ENCODE measurements at regions not wholly inside any gene's neighbourhood (a gene's known extent, or its start where the extent isn't known, plus 50 kb on each side); places are given as distances from the start of the nearest gene placed in this dataset.

DNA sequence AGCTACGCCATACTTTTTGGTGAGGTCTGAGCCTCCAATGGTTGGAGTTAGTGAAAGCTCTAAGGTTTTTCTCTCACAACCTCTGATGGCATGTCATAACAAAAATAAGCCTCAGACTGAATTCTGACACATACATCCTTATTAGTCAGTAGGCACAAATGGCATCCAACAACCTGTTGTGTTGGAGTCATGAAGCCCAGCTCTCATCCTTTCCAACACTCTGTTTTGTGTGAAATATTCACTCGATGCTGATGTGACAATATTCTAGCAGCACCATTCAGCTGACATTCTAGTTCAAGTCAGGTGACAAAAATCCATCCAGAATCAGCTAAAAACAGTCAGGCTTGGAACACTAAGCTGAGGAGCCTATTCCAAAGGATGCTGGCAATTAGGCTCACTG, 603.2 kb upstream of the ID2 start:
- no peak for DNase-seq

DNA sequence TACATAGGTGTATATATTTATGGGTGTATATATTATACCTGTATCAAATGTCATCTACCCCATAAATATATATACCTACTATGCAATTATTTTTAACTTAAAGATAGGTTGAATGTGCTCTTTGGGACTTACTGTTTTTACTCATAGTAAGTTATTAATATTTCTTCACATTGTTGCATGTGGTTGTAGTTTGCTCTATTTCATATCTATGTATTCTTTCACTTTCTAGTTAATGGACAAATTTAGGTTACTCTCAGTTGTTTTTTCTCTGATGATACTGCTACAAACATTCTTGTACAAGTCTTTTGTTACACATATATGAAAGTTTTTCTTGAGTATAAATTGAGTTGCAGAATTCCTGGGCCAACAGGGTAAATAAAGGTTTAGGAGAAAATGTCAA, 601.8 kb upstream of the ID2 start:
- no peak for DNase-seq

DNA sequence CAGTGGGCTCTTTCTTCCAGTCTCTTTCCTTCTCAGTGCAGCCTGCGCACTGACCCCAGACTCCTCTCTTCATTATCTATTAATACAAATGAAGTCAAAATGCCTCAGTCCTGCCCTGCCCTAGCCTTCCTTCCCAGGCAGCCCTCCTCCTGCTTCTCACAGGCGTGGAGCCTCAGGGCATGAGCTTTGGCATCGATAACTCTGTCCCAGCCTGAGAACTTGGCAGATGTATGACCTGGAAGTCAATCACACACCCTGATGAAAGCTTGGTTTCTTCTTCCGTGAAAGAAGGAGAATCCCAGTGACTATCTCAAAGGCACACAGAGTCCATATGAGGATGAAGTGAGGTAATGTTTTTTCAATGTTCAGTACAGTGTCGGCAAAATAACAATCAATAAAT, 600.7 kb upstream of the ID2 start:
- no peak for DNase-seq

DNA sequence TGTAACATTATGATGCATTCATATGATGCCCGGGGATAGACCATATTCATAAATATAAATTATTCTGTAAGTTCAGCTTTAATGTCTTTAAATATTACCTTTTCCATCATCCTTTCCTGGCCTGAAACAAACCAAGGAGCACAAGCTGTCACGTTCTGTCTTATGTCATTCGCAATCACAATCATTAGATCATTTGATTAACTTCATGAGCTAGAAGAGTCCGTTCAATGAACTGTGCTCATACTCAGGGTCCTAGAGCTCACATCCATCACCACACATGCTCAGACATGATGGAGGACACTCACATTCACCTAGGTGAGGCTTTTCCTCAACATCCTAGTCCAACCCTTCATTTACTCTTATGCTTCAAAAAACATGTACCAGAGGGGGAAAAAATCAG, 599.0 kb upstream of the ID2 start:
- no peak for DNase-seq

DNA sequence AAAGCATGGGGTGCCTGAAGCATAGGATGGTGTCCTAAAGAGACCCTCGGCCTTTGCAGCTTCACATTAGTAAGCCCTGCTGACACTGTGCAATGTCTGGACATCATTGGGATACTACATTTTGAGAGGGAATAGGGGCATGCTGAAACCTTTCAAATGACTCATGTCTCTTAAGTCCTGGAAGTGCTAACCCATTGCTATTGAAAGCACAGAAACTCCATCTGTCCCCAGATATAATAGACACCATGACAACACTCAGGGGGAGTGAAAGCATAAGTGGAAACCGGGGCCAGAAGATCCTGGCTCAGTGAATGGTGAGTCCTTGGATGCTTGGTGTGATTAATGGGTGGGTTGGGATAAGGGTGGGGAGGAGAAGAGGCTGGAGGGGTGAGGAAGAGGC, 595.5 kb upstream of the ID2 start:
- DNase-seq: no peak

DNA sequence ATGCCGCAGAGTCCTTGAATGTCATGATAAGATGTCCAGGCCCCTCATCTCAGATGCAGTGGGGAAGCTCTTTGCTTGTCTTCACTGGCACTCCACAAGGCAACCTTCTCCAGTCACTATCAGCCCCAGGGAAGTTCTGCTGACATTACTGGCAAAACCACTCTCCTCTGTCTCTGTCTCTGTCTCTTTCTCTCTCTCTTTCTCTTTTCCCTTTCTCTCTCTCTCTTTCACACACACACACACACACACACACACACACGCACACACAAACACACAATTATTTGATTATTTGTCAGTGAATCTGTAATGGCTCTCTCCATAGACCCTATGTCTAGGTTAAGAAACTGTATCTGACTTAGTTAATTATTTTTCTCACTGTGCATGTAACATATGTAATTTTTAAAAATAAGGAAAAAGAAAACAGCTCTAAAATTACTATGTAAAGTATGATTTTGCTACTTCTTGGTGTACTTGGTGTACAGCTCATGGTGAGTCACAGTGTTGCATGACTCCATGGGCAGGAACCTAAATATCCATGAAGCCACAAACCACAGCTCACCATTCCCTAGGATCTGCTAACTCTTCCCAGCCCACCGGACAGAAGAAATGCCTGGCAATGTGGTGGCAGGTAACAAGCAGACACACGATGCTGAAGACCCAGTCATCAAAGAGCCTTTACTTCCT, 594.9 kb upstream of the ID2 start:
- no peak for DNase-seq

DNA sequence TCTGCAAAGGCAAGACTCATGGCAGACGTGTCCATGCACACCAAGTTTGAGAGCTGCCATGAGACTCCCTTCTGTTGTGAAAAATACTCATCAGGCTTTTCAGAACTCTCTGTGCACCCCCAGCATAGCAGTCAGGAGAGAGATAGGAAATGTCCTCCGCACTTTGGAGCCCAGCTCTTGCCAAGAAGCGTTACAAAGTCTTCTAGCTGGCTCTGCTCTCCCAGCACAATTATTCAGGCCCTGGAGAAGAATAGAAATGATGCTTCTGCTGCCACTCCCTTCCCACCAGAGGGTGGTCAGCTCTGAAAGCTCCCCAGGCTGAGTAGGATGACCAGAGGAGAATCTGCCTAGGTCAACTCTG, 594.4 kb upstream of the ID2 start:
- no peak for DNase-seq

DNA sequence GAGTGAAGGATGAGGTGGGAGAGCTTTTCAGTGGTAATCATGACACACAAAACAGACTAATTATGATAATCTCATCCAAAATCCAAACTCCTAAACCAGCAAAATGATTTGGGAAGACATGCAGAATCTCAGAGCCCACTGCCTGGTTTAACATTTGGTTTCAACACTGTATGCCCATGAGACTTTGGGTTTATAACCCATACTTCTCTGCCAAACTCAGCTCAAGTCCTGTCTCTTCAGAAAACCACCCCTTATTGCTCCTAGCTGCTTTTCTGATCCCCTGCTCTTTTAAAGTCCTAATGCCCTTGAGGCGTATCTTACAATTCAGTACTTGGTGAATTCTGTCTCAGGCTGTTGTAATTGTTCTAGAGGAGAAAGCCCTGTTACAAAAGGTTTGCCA, 593.0 kb upstream of the ID2 start:
- no peak for DNase-seq

DNA sequence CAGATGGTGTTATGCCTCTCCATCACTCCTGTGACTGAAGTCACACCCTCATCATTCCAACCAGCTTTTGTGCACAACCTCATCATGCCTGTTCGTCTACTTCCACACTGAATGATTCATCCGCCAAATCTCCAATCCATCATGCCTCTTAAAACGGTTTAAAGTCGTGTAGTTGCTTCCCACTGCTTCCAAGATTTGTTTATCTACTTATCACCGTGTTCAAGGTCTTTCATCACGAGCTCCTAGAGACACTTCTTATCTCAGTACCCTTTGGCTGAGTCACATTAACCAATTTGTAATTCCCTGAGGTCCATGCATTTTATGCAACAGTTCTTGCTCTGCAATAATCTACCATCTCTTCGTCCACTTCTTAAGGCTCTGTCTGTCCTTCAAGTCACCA, 592.3 kb upstream of the ID2 start:
- DNase-seq: no peak

DNA sequence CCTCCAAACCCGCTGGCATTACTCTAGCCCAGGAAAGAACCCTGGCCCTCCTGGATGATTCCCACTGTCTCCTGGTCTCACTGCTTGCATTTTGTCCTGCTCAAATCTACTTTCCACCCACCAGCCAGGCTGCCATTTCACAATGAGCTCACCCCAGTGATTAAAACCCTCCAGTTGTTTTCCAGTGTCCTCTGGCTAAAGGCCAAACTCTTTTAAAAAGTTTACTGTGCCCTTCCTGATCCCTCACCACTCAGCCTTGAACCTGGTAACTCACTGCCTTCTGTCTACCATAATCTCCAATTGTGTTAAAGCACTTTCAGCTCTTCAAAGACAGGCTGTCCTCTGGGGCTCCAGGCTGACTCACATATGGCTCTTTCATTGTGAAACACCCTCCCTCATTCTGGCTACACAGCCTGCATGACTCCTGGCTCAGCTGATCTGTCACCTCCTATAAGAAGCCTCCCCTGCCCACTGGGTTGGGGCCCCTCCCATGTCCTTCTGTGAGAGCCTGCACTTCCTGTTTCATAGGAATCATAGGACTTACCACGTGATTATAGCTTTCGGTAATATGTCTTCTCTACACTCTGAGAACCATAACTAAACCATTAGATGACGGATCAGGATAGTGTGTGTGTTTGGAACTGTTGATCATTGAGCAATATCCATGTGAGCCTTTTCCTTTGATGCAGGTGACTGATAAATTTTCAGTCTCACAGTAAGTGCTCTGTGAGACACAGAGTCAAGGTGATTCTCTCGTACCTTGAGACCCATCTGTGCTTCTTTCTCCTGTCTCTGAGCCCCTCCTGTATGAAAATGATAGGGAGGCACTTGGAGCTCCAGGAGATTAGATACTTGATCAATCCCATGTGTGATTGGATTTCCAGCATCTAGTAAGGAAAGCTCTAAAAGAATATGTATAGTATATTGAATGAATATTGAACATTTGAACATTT, 590.8 kb upstream of the ID2 start:
- no peak for DNase-seq

DNA sequence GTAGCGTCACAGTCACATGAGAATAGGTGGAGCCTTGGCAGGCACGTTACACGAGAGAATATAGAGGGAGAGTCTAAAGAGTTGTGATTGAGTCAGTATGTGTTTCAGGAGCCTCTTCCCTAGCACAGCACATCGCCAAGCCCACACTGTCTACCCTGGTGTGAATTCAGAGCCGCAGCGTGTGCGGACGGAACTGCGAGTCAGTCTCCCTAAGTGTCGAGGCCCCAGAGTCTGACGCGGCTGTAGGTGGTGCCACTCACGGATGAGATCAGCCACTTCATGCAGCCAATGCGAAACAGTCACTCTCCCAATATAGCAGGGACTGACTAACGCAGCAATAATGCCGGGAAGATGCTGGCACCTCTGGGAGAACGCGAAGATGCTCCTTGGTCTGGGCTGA, 587.3 kb upstream of the ID2 start:
- no peak for DNase-seq

DNA sequence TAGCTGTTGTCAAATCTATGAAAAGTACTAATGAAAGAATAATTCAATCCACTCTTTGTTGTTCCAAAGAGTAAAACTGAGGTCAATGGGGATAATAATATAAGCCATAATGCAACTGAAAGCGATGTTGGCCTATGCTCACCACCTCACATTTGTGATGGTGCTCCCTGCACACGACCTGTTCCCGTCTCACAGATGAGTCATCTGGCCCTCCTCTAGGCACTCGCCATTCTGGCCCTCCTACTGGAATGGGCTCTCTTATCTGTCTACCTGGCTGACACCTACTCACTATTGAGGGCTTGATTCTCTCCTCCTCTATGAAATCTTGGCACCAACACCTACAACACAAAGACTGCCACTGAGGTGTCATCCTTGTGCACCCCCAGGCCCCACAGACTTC, 585.9 kb upstream of the ID2 start:
- DNase-seq: no peak

DNA sequence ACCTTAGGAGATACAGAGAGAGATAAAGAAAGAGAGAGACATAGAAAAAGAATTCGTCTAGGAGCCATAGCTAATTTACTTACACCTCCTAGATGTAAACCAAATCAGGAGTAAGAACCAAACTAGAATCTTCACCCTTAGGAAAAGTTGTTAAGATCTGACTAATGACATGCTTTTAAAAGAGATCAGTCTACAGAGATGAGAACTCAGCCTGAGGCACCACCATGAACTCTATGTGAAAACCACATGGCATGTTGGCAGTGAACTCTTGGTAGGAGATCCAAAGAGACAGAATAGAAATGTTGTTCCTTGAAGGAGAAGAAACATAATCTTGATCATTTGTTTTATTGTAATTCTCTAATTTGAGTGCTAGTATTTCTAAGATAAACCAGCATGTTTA, 585.4 kb upstream of the ID2 start:
- no peak for DNase-seq

DNA sequence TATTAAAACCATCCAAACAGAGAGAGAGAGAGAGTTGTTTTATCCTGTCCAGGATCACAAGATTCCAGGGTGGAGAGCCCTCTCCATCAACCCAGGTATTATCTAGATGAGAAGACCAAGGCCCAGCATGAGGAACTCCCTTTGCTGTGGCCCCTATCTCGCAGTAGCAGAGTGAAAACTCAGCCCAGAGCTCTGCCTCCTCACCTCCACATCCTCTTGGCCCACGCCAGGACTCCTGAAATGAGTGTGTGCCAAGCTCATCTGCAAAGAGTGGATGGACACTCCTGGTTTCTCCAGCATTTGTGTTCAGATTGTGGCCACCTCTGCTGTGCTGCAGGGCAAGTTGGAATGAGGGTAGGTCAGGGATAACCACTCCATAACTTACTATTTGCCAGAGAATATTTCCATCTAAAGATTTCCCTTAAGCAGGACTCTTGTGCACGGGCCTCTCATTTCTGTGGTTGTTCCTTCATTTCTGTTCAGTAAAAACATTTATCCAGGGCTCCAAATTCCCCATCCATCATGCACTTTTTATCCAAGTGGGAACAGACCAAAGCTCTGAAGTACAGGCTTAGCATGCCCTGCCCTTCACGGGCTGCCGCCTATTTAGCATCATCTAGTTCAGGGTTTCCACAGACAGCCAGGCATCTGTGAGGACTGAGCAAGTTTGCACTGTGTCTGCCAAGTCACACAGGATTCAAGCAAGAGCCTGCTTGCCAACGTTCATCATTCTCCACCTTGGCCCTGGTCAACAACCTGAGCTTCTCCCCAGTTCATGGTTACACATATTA, 583.2 kb upstream of the ID2 start:
- DNase-seq: no peak

DNA sequence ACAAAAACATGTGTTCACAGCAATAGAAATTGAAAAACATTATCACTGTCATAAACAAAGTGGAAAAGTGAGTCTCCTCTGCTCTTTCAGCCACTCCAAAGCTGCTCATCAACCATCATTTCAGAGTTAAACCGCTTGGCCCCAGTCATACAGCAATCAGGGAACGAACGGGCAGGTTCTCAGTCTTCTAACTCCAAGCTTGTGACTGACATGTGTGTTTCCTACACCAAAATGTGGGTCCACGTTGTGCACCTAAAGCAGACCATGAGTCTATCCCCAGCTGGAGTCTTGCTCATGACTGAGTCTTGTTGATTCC, 582.6 kb upstream of the ID2 start:
- DNase-seq: no peak

DNA sequence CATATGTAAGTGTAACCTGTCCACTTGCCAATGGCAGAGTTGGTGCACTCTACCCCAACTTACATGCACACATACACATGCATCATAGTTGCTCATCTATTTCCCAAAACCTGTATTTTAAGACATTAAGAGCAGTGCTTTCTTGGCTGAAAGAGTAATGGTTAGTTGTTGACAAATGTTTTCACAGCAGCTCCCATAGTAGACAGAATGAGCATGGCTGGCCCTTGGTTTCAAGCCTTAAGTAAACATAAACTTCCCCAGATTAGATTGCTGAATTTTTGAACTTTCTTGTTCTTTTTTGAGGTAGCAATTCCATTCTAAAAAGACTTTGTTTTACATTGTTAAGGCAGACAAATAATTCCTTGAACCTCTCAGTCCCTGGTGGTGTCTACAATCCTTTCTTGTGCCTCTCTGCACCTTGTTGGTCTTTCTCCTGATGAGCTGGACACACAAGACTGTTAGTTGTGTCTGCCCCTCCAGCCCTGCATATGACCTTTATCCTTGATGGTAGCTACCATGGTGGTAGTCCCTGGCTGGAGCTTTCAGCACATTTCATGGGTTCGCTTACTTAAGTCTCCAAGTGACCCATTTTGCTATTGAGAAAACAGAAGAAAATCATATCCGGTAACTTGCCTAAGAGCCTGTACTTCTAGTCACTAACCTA, 580.1 kb upstream of the ID2 start:
- DNase-seq: no peak

DNA sequence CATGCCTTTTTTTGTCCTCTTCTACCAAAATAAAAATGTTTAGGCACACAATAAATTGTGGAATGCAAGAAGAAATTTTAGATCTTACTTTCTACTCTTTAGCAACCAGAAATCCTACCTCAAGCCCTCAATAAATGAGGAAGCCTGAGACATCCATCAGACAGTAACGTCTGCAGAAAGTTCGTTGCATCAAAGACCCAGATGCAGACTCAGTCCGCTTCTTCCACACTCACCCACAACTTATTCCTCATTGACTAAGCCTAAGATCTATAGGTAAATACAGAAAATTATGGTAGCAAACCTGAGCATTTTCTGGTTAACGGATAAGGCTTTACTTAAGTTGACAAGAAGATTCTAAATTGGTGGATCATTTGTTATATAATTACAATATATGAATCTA, 579.4 kb upstream of the ID2 start:
- no peak for DNase-seq

DNA sequence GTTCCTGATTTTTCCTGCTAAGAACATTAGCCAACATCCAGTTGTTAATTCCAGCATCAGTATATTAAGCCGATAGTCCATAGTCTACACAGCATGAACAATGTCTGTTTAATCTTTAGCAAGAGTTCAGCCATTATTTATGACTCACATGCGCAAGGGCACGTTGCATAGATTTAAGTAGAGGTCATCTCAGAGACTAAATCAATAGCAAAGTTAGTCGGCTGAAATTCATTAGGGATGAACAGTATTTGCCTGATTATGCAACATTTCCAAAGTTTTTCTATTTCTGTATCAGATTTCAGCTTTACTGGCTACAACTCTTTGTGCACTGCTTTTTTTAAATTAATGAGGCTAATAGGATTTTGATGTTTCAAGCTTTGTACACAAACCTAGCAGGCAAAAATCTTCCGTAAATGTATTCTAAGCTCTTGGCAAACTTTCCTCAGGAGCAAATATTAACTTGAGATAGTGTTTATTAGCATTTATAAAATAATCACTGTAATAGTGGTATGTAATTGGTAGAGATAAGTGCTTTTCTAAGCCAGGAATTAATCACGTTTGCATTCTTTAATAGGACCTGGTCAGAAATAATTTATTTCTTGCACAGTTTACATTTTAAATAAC, 578.7 kb upstream of the ID2 start:
- DNase-seq: no peak

DNA sequence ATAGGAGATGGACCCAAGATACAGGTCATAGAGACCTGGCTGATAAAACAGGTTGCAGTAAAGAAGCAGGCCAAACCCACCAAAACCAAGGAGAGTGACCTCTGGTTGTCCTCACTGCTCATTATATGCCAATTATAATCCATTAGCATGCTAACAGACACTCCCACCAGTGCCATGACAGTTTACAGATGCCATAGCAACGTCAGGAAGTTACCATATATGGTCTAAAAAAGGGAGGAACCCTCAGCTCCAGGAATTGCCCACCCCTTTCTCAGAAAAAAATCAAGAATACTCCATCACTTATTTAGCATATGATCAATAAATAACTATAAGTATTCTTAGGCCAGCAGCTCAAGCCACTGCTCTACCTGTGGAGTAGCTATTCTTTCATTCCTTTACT, 574.7 kb upstream of the ID2 start:
- DNase-seq: no peak

DNA sequence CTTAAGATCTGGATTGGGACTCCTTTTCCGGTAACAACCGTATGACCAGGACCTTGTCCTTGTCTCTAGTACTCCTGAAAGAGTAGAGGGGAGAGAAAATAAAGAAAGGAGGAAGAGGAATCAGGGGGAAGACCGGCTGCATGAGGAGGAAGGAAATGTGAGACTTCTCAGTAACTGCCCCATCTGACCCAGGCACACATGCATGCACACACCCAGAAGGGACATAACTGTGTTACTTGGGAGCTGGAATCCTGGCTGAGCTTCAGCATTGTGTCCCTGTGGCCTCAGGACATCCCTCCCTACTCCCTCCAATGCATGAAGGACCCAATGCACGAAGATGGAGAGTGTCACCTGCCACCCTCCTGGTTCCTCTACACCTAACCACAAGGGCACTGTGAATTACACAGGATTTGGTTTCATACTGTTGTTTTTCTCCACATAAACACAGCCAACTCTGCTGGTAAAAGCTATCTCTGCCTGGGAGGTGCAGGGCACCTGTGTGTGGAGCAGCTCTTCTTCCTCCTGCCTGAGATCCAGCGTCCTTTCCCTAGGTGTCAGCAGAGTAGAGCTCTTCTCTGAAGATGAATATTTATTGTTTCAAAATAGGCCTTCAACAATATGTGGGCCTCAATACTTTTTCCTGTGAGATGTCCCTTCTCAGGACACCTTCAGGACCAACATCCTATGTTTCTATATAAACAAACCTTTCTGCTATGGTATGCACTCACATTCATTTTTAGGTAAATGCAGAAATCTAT, 574.1 kb upstream of the ID2 start:
- DNase-seq: no peak

DNA sequence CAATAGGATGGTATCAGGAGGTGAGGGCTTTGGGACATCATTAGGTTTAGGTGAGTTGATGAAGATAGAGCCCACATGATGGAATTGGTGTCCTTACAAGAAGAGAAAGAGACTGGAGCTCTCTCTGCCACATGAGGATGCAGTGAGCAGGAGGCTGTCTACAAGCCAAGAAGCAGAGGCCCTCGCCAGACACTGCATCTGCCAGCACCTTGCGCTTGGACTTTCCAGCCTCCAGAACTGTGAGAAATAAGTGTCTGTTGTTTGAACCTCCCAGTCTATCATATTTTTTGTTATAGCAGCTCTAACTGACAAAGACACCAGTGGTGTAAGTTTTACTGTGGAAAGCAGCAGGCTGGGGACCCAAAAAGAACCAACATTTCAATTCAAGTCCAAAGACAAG, 571.1 kb upstream of the ID2 start:
- DNase-seq: no peak

DNA sequence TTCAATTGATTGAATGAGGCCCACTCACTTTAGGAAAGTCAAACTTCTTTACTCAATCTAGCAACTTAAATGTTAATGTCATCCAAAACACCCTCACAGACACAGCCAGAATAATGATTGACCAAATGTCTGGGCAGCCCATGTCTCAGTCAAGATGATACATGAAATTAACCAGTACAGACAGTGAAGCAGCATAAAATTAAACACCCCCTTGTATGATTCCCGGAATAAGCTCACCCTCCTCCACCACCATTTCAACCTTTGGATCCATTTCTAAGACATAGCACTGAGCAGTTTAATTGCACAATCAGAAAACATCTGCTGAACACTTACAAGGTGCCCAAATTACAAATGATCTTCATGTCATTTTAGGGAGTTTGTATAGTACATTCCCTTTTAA, 570.7 kb upstream of the ID2 start:
- DNase-seq: no peak

All from CD4-positive, alpha-beta T cell treated with Interleukin-10 for 1 hour (primary cell).